ENCODE measurements at regions not wholly inside any gene's neighbourhood (a gene's known extent, or its start where the extent isn't known, plus 50 kb on each side); places are given as distances from the start of the nearest gene placed in this dataset.

GRCh38 chr18:1438967-1439366 is 534.3 kb downstream of the ADCYAP1 start:
- TF ChIP-seq CTCF (IDR thresholded peaks at IDR 0.05; ENCODE audit: low read depth, low read length, missing input control) (no peak), RXRA (IDR thresholded peaks at IDR 0.05) (no peak), GABPA (IDR thresholded peaks at IDR 0.05 in 1 of 2, conservative IDR thresholded peaks at IDR 0.05 in 1 of 2) (no peak), TAF1 (conservative IDR thresholded peaks at IDR 0.05) (no peak), YY1 (IDR thresholded peaks at IDR 0.05) (no peak), ZBTB33 (IDR thresholded peaks at IDR 0.05) (no peak), RAD21 (IDR thresholded peaks at IDR 0.05) (no peak)
